ENCODE measurements at regions not wholly inside any gene's neighbourhood (a gene's known extent, or its start where the extent isn't known, plus 50 kb on each side); places are given as distances from the start of the nearest gene placed in this dataset.

DNA sequence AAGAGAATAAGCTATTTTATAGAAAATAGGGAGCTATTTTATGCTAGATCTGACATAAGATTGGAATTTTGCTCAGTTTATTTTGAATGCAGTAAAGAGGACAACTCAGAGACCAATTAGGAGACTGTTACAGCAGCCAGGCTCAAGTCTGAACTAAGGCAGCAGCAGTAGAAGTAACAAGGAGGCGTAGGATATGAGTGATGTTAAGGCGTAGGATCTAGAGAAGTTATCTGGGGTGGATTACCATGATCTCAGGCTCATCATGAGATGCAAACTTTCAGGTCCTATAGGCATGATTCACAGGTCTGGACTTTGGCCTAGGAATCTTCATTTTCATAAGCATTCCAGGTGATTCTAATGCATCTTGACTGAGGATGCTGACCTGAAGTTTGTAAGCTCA is 108.9 kb upstream of the BLID start:
- DNase-seq: no peak

DNA sequence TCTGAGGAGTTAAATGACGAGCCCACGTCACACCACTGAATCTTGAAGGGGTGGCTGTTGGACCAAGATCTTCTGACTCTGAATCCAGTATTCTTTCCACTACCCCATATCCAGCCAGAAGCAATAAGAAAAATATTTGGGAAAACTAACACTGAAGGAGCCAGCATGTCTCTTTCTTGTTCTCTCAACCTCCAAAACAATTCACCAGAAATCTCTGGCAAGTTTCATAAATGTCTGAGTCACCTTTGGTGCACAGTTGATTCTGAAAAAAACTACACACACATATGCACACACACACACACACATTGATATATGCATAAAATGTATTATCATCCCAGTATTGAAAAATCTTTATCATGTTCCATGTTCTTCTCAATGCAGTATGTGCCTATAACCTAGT is 104.3 kb upstream of the BLID start:
- DNase-seq: no peak

DNA sequence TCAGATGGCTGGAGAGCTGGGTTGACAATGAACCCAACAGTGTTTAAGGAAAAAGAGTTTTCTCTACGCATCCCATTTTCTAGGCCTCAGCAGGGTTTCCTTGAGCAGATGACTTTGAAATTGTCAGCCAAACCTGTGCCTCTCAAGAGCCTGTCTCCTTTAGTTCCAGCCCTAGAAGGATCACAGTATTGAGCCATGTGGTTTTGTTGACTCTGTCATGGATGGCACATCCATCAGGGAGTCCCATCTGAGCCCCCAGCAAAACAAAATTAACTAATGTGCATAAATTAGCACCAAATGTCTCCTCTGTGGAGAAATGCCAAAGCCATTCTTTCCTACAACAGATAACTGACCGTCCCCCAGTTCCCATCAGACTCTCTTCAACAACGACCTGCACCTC is 103.8 kb upstream of the BLID start:
- DNase-seq: no peak

DNA sequence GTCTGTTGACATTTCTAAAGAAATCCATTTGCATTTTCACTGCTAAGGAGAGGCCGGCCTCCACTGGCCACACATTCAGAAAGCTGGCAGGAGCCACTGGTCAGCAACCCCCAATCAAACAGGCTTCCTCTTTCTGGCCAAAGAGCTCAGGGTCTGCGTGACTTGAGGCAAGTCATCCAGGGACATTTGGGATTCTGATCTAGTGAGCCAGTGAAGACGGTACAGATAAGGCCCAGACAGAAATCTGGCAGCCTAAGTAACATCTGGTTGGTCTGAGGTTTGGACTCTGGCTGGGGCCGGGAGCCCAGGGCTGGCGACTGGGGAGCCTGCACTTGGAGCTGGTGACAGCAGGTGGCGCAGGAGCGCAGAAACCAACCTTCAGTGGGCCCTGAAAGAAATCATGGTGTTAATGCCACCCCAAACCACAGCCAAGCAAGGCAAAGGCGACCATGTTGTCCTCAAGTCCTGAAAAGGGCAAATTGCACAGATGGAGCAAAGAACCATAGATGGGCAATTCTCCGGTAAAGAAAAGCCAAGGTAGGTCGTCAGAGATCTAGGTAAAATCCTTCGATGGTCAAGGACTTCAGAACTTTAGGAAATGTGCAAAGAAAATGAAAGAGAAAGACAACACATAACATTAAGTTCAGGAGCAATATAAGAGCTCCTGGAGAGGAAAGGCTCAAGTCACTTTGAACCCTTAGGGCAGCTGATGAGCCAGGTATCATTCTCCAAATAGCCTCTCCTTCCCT is 99.4 kb upstream of the BLID start:
- peak; percentile 12 for DNase-seq

DNA sequence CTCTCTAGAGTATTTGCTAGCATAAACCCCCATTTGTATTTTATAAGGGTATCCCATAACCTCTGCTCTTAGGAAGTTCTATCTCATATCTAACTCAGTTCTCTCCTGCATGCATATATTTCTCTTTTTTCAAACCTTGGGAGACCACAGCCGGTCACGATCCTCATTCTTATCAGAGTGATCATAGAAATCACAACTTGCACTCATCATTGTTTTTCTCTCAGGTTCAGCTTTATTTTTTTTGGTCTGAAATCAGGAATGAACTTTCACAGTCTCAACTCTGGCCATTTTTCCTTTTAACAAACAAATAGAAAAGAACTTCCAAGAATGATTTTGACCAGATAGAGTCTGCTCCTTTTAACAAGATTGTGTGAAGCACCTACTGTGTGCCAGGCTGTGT is 98.6 kb upstream of the BLID start:
- DNase-seq: no peak

DNA sequence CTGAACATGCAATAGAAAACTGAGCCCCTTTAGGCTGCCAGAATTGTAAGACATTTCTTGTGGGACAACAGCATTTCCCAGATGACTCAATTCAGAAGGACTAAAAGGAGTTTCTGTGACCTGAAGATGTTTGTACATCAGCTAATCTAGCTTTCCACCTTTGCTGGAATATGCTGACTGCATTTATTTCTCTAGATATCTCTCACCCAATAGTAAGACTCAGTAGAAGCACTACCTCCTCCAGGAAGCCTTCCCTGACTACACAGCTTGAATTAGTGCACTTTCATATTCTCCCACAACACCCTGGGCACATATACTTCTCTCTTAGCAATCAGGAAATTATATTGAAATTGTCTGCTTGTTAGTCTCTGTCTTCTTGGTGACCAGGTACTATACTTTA is 98.1 kb upstream of the BLID start:
- no peak for DNase-seq

DNA sequence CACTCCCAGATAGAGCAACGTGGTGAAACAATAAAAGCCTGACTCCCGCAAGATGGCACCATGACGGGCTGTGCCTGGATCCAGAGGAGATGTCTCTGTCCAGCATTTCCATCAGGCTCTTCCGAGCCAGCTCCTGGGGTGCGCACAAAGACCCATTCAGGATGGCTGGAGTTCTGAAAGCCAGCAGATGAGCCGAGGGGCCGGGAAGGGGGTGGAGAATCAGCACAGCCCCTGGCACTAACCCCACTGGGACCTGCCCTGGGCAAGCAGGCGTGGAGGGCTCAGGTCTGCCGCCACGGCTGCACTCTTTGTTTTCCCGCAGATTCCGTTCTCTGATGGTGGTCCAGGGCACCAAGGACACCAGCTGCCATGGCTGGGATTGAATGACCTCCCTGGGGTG is 97.2 kb upstream of the BLID start:
- DNase-seq: no peak

DNA sequence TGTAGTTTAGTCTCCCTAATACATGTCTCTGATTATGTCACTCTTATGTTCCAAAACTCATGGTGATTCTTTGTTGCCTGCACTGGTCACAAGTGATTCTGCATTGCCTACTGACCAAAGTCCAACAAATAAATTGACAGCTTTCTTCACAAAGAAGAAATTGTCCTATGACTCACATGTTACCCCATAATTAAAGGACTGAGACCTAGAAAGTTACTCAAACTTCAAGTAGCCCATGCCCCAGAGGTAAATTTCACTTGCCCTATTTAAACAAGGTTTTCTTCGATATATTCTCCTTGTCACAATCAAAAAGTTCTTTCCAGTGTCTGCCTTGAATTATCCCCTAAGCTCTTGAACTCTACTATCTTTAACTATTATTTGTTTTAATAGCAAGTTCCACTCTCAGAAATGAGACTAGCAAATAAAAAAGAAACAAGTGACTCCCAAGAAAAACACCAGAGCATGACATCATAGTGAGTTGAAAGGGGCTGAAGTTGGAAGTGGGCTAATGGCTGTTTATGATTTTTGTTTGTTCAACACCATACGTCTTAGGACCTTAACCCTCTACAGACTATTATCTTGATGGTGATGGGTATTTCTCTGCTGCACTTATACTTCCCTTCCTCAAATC is 94.5 kb upstream of the BLID start:
- DNase-seq: no peak

DNA sequence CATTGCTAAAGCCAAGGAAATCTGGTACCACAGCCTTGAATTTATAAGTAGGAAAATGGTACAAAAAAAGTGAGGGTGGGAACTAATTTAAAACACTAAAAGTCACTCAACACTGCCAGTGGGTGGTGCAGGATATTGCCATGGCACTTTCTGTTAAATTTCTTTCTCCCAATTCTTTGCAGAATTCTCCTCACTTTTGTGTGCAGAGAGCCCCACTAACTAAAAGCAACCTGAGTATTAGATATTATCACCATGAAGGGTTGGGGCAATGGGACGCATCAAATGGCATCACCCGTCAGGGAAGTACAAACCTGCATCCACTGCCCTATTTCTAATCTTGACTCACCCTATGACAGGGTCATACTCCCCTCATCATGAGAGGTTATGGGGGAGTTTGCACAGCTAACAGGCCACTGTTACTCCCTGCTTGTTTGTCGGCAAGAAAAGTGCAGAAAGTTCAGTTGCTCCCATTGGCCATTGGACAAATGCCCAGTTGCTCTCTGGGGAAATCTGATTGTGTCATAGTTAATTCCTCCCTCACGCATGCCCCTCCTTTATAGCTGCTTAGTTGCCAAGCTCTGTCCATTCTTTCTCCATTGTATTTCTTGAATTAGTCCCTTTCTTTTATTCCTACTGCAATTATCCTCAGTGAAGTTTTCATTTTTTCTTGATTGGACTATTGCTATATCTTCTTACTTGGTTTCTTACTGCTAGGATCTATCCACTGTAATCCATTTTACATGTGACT is 93.8 kb upstream of the BLID start:
- no peak for DNase-seq

DNA sequence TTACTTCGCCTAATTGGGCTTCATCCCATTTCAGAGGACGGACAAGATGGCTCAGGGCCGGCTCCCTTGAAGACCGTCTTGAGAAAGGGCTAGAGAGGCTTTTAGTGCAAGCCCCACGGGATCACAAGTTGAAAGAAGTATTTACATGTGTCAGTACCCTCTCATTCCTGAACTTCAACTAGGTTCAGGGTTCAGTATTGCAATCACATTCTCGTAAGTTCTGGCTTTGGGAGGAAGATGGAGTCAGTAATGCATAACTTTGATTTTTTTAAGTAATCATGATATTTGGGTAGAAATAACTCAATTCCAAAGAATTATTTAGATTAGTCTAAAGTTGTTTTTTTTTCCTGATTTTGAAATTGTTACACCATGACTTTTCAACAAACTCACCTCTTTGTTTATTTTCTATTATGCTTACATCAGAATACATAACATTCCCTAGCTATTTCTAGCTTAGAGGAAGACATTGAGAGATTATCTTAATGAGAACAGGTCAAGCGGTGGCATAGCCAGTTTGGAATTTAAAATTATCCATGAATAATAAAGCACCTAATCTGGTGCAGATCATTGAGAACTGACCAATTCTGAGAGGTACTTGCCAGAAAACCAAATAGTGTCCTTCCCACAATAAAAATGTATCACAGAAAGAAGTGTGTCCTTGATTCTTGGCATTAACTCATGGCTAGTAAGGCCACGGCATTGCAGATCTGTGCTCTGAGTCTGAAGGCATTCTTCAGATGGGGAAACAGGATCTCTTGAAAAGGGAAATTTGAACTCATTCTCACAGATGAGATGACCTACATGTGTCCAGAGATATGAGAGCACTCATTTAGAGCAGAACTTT is 92.1 kb upstream of the BLID start:
- DNase-seq: no peak

DNA sequence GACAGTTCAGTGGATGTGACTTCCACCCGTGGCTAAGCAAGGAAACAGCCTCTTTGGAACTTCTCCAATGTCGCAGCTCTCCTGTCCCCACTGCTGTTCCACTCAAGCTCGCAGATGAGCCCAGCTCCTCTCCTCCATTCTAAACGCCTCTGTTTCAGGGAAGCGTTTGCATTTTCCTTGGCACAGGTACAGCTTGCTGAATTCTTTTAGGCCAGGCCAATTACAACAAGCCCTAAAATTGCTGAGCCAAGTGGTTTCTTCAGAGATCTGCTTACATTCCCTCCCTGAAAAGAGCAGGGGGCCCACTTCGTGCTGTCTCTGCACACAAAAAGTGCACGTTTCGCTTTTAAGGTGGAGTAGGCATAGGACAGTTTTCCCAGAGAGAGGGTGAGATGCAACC is 91.5 kb upstream of the BLID start:
- no peak for DNase-seq

DNA sequence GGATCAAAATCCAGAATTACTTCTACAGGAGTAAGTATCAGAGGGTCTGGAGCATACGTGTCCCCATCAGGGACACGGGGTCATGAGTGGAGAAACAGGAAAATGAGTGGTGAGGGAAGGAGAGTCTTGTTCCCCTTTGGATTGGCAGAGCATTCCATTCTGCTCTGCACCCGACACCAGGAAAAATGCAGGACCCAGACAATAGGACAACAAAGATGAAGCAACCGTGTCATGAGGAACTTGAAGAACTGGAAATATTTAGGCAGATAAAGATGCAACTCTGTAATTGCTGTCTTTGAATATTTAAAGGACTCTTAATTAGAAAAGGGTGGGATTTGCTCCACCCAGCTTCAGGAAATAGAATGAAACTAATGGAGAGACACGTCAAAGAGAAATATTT is 89.0 kb upstream of the BLID start:
- DNase-seq: no peak

DNA sequence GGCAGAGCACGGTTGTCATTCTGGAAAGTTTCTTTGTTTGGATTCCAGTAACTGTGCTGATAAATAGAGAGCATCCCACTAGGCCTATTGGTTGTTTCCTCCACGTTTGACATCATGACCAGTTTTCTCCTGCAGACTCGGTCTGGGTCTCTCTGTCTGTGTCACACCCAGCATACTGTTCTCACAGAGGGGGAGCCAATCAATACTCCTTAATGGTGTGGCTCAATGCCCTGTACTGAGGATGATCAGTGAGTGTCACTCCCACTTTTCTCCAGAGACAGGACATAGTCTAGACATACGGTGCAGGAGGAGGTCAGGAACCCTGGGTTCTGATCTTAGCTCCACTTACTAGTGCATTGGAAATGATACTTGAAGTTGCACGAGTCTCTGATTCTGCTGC is 88.2 kb upstream of the BLID start:
- no peak for DNase-seq

DNA sequence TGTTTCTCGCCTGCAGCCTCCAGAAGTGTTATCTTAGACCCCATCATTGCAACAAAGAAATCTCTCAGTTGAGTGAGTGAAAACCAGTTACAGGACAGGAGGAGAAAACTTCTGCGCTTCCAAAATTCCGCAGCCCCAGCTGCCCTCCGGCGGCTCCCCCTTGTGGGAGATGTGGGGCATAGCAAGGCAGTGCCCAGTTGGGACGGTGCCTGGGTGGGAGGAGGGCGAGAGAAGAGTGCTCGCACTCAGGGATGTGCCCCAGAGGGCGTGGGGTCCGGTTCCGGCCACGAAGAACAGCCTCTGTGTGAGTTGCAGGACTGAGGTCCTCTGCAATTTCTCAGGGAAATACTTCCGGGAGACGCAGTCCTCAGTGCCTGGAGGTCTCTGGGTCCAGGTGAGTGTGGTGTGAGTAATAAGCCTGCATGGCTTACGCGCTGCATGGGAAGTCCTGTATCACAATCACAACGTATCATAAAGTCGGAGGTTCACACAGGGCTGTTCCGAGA is 87.0 kb upstream of the BLID start:
- peak; percentile 11 for DNase-seq

DNA sequence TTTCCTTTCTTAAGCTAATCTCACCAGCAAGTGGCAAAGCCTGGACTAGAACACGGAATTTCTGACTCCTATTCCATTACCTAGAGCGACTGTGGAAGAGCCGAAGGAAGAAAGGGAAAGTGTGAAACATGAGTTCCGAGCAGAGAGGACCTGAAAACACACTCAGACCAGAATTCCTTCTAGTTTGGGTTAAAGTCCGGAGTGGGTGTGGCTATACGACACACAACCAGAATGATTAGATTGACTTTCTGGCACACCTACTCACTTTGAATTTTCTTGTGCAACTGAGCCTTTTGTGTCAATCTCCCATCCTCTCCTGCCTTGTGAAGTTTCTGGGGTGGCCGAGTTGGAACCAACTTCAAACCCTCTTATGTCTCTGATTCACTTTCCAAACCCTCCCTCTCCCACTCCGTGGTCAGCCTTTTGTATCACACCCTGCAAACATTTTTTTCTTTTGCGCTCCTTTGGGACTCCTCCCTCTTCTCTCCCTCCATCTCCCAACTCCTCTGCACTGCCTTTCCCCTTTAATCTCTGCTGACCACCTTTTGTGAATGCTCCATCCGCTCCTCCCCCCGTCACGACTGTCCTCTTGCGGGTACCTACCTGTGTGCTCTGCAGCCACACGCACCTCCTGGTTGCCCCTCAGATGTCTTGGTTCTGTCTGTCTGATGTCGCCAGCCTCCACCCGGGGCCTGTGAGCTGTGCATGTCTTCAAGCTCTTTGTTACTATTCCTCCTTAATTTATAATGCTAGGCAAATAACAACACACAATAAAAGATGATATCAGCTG is 86.3 kb upstream of the BLID start:
- DNase-seq: peak; percentile 12

DNA sequence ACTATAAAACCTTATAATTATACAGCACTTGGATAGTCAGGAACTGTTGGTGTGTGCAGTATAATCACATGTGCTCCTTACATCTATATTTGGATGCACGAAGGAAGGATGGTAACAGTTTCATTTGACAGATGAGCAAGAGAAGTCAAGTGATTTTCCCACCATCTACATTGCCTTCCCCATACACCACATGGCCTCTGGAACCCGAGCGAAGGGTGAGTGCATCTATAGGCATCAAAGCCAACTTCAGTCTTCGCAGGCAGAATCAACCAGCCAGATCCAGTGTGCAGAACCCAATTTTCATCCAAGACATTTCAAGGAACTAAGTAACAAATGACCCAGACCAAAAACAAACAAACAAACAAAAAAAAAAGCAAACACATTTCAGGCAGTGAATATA is 85.1 kb upstream of the BLID start:
- DNase-seq: no peak

DNA sequence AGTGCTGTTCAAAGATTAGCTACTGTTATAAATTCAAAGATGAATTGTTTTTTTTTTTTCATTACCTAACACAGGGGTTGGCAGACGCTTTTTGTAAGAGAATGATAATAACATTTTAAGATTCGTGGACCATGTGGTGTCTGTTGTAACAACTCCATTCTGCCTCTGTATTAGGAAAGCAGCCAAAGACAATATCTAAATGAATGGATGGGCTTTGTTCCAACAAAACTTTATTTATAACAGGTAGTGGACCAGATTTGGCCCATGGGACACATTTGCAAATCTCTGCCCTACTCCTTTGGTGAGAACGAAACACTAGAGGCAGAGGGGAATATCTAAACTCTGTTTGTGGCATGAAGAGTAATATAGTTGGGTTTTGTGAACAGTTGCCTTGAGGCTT is 83.6 kb upstream of the BLID start:
- no peak for DNase-seq

DNA sequence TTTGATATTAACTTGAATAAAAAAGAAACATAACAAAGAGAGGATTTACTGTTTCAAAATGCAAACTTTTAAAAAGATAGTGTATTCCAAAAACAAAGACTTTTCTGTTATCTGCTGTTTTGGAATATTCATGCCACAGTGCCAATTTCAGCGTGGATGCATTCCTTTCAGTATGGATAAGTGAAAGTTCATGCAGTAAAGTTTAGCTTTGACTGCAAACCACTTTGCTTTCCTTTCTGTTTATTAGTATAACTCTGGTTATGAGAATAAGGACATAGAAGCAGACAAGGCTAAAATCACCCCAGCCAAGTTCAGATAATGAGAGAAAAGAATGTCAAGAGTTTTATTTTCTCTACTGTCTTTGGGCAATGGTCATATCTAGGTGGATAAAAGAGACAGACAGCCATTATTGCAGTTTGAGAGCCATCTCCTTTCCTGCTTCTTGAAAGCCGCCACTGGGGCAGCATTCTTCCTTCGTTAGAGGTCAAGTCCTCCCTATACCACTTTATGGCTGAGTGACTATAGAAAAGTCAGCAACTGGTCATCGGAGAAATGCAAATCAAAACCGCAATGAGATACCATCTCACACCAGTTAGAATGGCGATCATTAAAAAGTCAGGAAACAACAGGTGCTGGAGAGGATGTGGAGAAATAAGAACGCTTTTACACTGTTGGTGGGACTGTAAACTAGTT is 82.4 kb upstream of the BLID start:
- no peak for DNase-seq

DNA sequence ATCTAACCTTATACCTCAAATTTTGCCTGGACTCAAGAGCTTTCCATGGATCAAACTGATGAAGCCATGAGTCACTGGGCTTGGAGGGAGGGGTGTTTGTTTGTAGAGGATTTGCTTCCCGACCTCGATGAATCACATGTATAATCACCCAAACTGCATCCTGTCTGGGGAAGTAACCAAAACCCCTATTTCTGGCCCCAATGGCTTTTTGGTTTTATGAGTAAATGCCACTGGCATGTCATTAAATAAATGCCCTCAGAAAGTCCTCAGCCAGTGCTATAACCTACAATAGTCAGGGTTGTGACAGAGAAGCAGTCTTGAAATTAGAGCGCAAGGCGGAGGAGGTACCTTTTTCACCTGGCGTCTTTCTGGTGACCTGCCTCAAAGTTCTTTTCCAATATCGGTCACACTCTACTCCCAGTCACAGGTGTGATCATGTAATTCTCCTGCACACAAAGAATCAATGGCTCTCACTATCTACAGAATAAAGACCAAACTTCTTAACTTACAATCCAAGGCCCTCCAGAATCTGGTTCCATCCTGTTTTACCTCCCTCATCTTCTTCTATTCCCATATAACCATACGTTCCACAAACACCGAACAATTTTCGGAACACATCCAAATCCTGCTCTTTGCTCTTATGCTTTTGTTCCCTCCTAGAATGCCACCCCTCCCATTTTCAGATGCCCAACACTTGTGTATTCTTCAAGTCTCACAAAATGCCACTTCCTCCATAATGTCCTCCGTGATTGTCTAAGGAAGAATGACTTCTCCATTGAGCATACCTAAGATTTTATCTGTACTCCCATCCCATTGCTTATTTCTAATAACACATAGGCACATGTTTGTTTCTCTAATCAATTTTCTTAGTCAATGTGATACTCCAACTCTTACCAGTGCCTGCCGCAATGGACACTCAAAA is 81.3 kb upstream of the BLID start:
- DNase-seq: no peak

DNA sequence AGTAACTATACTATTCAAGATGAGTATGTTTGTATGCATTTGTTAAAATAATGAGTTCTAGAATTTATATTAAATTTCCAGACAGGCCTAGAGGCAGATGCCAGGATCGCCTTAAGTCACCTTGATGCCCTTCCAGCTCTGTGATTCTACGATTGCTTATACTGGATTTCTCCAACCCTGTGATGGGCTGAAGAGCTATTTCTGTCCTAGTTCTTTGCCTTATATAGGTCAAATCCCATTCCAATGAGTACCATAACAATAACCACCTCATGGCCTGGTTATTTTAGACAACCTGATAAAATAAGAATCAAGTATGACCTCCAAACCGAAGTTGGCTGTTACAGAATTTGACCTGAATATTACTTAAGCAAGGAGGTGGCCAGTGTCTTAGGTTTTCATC is 79.8 kb upstream of the BLID start:
- DNase-seq: no peak

Data from GOT3 (cell line).